DMS114 treated with DMSO at 0.1 percent for 48 hours (cell line): ENCODE measurements at regions not wholly inside any gene's neighbourhood (a gene's known extent, or its start where the extent isn't known, plus 50 kb on each side); places are given as distances from the start of the nearest gene placed in this dataset.

Experiments used
- DNase-seq: peaks from one replicate; lab custom pipeline; 2025; ENCODE audit not compliant: unreplicated experiment; lab: John Stamatoyannopoulos, UW

DNA sequence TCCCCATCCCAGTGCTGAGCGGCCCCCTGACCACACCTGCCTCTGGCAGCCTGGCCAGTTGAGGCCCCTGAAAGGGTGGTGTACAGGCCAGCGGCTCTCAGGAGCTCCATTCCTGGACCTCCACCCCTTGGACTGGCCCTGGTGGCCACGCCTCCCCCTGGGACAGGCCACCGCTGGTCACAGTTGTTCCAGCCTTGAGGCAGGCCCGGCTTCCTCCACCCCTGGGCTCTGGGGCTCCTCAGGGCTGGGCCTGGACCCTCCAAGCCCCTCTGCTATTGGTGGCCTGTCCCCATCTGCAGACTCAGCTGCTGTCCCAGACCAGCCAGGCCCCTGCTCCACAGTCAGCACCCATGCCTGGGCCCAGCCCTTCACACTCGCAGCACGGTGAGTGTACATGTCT is 93.2 kb upstream of the NKX1-1 start:
- DNase-seq: no peak

DNA sequence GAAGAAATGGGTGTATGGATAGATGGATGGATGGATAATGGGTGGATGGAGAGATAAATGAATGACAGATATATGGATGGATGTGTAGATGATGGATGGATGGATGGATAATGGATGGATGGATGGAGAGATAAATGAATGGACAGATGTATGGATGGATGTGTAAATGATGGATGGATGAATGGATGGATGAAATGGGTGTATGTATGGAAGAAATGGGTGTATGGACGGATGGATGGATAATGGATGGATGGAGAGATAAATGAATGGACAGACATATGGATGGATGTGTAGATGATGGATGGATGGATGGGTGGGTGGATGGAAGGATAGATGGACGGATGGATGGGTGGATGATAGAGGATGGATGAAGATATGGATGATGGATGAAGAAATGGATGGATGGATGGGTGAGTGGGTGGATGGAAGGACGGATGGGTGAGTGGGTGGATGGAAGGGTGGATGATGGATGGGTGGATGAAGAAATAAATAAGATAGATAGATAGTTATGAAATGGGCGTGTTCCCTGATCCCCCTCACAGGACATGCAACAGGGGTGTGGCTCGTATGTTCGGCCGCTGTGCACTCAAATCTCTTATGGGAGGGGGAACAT is 91.1 kb upstream of the NKX1-1 start:
- no peak for DNase-seq

DNA sequence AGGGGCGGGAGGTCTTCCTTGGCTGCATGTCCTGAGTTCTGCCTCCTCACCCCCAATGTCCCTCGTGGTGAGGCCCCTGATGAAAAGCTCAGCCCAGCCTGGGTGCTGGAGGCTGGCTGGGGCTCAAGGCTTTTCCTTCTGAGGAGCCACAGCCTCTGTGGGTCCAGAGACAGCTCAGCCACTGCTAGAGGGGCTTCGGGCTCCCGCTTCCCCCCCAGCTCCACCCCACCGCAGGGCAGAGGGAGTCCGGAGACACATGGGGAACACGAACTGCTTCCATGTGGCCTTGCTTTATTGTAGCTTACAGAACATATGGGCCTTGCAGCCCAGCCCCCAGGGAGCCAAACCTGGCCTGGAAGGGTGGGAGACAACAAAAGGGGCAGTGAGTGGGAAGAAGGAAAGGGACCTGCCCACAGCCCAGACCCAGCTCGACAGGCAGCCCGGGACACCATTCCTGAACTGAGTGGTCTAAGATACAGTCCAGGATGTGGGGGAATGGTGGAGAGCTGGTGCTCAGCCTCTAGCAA is 89.9 kb upstream of the NKX1-1 start:
- no peak for DNase-seq

DNA sequence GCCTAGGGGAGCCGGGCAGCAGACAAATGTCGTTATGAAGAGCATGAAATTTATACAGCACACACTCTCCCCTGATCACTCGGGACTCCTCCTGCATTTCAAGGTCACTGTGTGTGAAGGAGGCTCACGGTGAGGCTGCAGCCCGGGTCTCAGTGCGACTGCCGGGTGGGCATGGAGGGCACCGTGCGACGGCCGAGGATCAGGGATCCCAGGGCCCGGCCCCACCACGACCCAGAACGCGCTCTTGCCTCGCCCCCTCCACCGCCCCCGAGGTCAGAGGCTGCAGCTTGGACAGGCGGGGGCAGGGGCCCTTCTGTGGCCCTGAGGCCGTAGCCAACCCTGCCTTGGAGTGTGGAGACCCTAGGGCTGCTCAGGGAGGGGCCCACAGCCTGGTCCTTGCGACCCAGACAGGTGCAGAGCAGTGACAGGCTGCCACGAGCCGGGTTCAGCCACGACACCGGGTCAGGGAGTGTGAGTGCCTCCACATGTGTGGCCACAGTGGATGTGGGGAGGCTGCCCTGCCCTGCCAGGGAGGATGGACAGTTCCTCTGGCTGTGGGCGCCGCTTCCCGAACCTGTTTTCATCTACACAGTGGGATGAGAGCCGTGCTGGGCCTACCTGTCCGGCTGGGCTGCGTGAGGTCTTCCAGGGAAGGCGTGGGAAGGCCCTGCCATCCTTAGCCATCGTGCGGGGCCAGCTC is 89.3 kb upstream of the NKX1-1 start:
- no peak for DNase-seq

DNA sequence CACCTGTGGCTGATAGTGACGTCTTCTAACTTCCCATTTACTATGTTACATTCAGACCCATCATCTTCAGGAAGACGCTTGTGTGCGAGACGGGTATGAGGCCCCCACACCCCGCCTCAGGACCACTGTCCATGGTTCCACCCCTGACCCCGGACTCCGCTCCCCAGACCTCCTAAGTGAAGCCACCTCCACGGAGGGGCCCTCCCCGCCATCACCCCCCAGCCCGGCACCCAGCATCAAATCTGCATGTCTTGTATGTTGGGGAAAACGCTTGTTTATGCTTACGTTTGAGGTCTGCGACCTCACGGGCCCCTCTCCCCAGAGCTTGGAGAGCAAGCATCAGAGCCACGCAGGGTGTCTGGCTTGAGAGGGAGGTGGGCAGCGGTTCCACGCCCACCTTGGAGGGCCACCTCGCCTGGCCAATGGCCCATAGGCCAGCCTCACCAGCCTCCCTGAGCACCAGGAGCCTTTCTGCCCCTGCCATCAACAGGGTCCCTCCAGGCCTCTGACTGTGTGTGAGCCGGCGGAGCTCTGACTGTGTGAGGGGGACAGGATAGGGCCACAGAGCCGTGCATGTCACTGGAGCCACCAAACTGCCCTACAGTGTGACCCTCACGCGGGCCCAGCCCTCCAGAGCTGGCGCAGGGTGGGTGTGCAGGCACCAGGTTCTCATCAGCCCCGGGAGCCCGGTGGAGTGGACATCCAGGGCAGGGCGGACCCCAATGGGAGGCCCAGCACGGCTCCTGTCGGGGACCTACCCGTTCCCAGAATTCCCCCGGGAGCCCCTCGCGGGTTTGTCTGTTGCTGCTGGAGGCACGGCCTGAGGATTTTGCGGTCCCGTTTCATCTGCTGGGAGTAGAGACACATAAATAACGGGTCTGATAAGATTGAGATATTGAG is 88.4 kb upstream of the NKX1-1 start:
- DNase-seq: no peak

DNA sequence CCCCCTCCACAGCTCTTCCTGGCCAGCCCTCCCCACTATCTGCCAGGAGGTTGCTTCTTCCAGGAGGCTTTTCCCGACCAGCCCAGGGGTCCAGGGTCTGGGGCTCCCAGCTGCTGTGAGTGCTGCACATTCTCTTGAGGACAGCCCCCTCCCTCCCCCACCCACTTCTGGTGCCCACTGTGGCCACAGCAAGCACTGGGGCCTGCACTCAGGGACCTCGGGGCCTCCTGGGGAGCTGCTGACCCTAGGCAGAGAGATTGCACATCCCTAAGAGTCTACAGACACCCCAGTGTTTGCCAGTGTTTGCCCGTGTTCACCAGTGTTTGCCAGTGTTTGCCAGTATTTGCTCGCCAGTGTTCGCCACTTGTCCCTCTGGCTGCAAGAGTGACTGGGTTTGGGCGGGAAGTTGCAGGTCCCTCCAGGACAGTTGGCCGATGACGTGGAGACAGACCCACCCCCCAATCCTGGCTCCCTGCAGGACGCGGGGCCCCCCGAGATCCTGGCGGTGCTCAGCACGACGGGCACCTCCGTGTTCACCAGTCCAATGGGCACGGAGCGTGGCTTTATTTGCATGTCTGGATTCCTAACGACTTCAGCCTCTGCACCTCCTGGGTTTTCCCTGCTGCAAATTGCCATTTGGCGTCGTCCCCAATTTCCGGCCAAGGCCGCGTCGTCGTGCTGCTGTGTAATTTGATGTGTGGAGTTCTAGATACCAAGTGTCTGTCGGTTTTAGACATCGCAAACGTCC is 87.5 kb upstream of the NKX1-1 start:
- no peak for DNase-seq

DNA sequence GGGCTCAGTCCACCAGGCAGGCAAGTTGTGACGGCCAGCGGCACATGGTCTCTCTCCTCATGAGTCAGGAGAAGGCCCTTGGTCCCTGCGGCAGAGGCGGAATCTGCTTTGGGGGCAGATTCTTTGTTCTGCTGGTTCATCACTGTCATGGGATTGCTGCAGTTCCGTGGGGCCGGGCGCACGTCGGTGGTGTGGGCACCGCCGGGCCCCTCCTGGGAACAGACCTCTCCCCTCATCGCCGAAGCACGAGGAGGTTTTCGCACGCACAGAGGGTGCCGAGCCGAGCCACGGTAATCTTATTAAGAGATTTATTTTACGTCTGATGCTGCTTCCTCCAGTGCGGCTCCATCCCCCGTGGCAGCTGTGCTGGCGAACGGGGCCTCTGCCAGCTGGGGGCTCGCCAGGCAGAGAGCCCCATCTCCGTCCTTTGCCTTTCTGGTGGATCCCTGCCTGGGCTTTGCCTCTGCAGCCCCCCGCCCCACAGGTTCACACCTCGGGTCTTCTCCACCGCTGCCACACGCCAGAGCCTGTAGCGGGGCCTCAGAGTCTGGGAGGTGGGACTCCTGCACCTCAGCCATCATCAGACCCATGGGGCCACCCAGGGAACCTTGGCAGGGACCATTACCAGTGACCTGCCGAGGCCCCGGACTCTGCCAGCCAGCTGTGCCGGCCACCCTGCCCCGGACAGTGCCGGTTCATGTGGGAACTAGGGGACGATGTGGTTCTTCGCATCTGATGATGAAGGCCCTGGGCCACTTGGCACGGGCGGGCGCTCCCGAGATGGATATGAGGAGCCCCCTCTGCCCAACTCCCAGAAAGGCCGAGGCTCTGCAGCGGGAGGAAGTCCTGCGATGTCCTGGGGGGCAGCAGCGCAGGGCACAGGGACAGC is 86.7 kb upstream of the NKX1-1 start:
- no peak for DNase-seq

DNA sequence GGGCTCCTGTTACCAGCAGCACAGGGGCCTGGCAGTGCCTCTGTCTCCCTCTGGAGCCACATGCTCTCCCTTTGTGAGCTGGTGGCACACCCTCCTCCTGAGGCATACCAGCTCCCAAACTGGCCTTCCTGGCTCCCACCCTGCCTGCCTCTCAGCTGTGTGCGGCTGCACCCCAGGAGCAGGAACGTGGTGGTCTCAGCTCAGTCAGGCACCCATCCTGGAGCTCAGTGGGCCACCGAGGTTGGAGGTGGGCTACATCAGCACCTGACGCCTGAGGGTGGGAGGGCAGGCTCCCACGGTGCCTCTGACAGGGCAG is 85.9 kb upstream of the NKX1-1 start:
- no peak for DNase-seq

DNA sequence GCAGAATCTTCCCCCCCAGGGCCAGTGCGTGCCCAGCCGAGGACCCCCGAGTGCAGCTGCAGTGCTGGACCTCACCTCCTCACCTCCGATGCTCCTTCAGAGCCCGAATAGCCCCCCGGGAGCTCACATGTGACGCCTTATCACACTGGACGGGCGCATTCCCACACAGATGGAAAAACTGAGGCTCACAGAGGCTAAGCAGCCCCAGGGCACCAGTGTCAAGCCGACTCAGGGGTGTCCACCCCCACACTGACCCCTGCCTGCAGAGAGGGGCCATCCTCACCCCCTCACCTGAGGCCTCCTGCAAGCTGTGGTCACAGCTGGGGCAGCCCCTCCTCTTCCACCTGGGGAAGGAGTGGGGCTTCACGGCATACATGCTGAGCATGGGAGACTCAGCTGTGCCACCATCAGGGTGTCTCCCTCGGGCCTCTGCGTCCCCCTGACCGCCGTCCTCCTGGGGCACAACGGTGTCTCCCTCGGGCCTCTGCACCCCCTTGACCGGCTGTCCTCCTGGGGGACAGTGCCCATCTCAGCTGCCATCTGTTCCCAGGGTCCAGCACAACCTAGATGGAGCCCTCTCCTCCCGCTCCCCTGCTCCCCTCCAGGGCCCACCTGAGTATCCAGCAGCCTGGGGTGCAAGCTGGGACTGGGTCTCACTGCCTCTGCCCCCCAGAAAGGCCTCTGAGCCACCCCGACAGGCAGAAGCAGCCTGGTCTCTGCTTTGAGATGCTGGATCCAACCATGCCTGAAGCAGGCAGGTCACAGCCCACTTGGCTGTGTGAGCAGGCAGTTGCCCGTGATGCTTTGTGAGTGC is 85.3 kb upstream of the NKX1-1 start:
- DNase-seq: no peak

DNA sequence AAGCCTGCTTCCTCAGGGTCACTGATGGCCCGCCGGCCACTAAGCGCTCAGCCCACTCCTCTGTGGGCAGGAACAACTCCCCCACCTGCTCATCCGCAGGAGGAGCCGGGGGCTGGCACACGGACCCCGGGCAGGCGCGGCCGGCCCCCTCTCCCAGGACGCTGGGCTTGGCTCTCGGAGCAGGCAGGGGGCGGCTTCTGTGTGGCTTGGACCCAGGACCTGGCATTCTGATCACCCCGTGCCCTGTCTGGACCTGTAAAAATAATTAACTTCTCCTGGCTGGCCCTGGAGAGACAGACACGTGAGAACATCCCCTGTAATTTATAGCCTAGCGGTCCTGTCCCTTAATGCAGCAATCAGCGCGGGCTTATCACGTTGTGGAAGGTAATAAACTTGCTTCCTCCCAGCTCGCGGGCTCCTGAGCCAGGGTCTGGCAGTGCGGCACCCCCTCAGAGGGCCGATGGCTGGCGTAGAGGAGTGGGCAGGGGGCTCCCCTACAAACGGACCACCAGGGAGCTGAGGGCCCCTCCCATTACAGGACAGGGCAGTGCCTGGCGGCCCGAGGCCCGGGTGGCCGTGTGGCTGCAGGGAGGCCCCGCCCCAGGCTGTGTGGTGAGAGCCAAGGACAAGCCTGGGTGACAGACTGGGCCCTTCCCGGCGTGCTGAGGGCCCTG is 84.5 kb upstream of the NKX1-1 start:
- no peak for DNase-seq

DNA sequence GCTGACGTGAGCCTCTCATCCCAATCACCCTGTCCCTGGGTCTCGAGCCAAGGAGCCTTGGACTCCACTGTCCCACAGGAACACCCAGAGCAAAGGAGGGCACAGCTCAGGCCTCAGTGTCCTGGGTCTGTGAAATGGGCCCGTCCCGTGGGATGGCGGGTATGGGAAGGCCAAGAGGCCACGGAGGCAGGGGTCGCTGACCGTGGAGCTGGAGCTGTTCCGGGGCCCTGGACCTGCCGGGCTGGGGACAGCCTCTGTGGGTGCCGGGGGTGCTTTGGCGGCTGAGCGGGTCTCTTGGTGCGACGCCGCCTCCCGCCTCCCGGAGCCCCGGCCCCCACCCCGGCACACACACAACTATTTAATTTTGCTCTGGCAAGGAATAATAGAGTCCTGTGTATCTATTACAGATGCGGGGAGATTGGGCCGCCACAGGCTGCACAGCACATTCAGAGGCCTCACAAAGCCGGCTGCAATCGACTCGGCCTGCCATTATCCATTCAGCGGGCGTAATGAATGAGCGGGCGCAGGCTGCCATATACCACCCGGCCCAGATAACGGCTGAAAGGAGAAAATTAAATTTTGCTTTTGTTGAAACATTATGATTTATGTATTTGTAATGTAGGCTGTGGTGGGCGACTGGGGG is 83.9 kb upstream of the NKX1-1 start:
- DNase-seq: no peak

DNA sequence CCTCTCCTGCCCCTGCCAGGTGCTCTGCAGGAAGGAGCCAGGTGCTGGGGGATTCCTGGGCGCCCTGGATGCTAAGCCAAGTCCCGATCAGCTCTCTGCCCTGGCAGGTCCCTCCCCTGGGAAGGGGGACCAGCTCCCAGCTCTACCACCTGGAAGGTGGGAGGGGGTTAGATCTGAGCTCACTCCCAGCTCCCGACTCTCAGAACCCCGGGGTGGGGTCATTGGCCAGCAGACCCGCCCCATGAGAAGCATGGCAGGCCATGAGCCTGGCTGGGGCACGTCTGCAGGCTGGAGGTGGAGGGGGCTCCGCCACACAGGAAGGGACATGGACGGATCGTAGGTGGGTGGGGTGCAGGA is 83.4 kb upstream of the NKX1-1 start:
- DNase-seq: no peak

DNA sequence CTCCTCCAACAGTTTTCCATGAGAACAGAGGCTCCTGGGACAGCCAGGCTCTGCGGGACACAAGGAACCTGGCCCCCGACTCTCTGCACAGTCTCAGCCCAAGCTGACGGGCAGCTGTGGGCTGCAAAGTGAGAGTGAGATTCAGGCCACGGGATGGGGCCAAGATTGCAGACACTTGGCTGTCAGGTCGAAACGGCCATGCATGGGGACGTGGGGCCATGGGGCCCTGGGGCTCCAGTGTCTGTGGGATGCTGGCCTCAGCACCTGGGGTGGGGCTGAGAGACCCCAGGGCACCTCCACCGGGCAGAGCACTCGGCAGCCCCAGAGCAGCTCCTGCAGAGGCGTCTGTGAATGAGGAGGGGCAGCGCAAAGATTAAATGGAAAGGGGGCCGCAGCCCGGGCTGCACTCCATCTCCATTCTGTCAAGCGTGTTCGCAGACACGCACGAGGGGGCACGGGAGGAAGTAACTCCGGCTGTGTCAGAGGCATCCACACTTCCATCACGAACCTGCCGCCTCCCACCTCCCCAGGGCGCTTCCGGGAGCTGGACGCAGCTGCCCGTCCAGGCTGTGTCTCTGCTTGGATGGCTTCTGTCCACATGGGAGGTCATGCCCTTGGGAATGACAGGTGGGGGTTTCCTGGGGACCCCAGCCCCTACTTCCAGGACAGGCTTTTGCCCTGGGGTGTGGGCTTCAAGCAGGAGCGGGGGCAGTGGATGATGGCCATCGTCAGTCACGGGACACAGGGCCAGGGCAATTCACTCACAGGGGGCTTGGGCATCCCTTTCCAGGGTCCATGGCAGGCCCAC is 82.8 kb upstream of the NKX1-1 start:
- DNase-seq: no peak

DNA sequence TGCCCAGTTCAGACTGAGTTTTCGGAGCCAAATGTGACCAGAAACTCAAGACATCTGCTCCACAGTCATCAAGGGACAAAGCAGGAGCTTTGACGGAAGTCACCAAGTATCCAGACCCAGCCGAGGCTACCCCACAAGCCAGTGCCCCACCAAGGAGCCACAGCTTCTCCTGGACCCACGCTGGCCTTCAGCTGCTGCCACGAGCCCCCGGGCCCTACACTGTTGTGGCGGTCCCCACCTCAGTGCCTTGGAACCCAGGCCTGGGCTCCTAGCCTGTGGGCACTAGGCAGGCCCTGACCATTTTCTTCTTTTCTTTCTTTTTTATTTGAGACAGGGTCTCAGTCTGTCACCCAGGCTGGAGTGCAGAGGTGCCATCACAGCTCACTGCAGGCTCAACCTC is 82.1 kb upstream of the NKX1-1 start:
- DNase-seq: no peak

DNA sequence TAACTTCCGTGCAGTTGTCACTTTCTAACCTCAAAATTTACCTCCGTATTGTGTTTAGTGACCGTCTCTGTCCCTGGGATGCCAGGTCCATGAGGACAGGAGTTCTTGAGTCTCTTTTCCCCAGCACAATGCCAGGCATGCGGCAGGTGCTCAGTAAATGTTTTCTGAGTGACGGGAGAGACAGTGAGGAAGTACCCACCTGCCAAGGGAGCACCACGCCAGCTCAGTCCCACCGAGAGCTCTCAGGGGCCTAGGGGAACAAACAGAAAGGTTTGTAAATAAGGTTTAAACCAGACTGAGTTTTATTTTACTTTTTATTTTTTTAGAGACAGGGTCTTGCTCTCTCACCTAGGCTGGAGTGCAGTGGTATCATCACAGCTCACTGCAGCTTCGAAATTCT is 81.5 kb upstream of the NKX1-1 start:
- DNase-seq: no peak

DNA sequence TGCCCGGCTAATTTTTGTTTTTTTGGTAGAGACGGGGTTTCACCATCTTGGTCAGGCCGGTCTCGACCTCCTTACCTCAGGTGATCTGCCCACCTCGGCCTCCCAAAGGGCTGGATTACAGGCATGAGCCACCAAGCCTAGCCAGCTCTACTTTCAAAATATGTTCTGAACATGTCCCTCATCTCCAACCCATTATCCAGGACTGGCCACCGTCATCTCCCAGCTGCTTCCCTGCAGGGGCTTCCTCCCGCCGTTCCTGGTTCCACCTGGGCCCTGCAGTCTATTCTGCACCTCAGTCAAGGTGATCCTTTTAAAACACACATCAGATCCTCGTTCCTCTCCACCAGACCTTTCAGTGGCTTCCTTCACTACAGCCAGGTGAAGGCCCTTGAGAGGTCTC is 80.9 kb upstream of the NKX1-1 start:
- no peak for DNase-seq

DNA sequence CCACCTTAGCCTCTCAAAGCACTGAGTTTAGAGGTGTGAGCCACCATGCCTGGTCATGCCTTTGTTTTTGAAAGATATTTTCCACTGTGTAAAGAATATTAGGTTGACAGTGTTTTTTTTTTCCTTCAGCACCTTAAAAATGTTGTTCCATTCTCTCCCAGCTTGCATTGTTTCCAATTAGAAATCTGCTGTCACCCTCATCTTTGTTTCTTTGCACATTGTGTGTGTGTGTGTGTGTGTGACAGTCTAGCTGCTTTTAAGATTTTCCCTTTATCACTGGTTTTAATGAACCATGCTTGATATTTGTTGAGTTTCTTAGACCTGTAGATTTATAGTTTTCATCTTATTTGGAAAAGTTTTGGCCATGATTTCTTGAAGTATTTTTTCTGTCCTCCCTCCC is 79.0 kb upstream of the NKX1-1 start:
- no peak for DNase-seq

DNA sequence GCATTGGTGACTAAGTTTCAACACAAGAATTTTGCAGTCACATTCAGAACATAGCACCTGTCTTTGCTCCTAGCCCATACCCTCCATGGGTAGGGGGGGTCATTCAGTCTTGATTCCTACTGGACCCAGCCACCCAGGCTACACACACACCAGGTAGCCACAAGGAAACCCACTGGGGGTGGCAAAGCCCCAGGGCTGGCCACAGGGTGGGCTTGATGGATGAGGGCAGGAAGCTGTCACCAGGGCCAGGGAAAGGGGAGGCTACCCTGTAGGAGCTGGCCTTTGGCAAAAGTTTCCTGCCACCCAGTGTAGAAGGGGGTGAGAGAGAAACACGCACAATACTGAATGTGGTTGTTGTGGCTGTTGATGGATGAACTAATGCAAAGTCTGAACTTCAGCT is 74.5 kb upstream of the NKX1-1 start:
- no peak for DNase-seq
